RWPE1 (cell line): ENCODE measurements at regions not wholly inside any gene's neighbourhood (a gene's known extent, or its start where the extent isn't known, plus 50 kb on each side); places are given as distances from the start of the nearest gene placed in this dataset.

Experiments used
- CTCF ChIA-PET: fragments of 350-600 bp; sonication (Branson Sonifier 250); formaldehyde crosslinking; extraction: SDS; loops from one replicate; lab custom pipeline; 2021; lab: Yijun Ruan, JAX
- POLR2A ChIA-PET: fragments of 400-600 bp; formaldehyde crosslinking; extraction: SDS; loops from one replicate; lab custom pipeline; 2020; ENCODE audit warnings: antibody characterized with exemption; ENCODE audit not compliant: low non-redundant PET; lab: Yijun Ruan, JAX
- DNase-seq: peaks from one replicate; pipeline ENCODE4 v3.0.0; 2012; ENCODE audit warnings: low spot score
- H3K27ac ChIP-seq: fragments of 450-650 bp; 2 replicates; pipeline ENCODE4 v1.5.1; 2017
- CTCF ChIP-seq: fragments of 450-650 bp; conservative IDR thresholded peaks from 2 replicates; pipeline ENCODE4 v1.5.1; 2017; ENCODE audit warnings: low read depth, mild to moderate bottlenecking

GRCh38 chr3:139292711-139293664, 50.8 kb upstream of the MRPS22 start:
- DNase-seq: no peak
- no peak overlapping the region for H3K27ac ChIP-seq
- POLR2A ChIA-PET: no interaction called here
- TF ChIP-seq CTCF: no peak
- CTCF ChIA-PET: no interaction called here

GRCh38 chr3:139293665-139294023, 50.2 kb upstream of the MRPS22 start:
- TF ChIP-seq CTCF: no peak
- CTCF ChIA-PET: no interaction called here
- POLR2A ChIA-PET: no interaction called here
- DNase-seq: no peak
- no peak overlapping the region for H3K27ac ChIP-seq
